ENCODE measurements at regions not wholly inside any gene's neighbourhood (a gene's known extent, or its start where the extent isn't known, plus 50 kb on each side); places are given as distances from the start of the nearest gene placed in this dataset.

DNA sequence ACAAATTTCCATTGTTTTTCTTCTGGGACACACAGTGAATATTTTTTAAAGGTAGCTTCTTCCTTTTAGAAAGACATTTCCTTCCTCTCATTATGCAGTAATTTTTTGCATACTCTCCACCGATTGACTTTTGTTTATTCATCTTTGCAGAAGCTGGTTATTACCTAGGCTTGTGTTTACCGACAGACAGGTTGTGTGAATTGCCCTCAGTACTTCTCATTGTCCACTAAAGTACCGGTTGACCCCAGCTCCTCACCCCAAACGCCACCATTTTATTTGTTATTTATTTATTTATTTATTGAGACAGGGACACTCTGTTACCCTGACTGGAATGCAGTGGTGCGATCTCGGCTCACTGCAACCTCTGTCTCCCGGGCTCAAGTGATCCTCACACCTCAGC is 63.4 kb upstream of the MYL2 start:
- TF ChIP-seq ZNF394 (tag by site-specific recombination; IDR thresholded peaks at IDR 0.05; ENCODE audit: borderline replicate concordance) (no peak), ZNF837 (tag by site-specific recombination; IDR thresholded peaks at IDR 0.05) (no peak), CTCF (tag by site-specific recombination; IDR thresholded peaks at IDR 0.05) (no peak), SALL2 (tag by site-specific recombination; IDR thresholded peaks at IDR 0.05; ENCODE audit: borderline replicate concordance) (no peak), PATZ1 (tag by site-specific recombination; IDR thresholded peaks at IDR 0.05) (no peak), SETDB1 (IDR thresholded peaks at IDR 0.05; ENCODE audit: insufficient read length, low read length) (no peak), ZNF133 (tag by site-specific recombination; IDR thresholded peaks at IDR 0.05) (no peak), AEBP2 (tag by site-specific recombination; IDR thresholded peaks at IDR 0.05; ENCODE audit: borderline replicate concordance) (no peak), ZBTB21 (tag by site-specific recombination; IDR thresholded peaks at IDR 0.05) (no peak)

Data from HEK293 (cell line).